SK-N-MC (cell line): ENCODE measurements at regions not wholly inside any gene's neighbourhood (a gene's known extent, or its start where the extent isn't known, plus 50 kb on each side); places are given as distances from the start of the nearest gene placed in this dataset.
"Not testable (repeated sequence)": the region's sequence is repeated elsewhere in the genome, so short reads cannot be mapped to it uniquely, and the experiment has no call there.

ENCODE experiments used
- DNase-seq: peaks from one replicate; pipeline ENCODE4 v3.0.0-alpha.2; 2011; ENCODE audit warnings: low read depth, low spot score
- H3K27ac ChIP-seq: fragments of 200-600 bp; sonication (generic); 2 replicates; pipeline ENCODE4 v1.5.1; 2016; ENCODE audit warnings: mixed run types
- H3K36me3 ChIP-seq: fragments of 200-600 bp; sonication (generic); 2 replicates; pipeline ENCODE4 v1.6.1; 2017; ENCODE audit warnings: antibody characterized with exemption, low read length, mixed read lengths; ENCODE audit not compliant: insufficient read depth
- H3K4me3 ChIP-seq: fragments of 200-600 bp; sonication (generic); 2 replicates; pipeline ENCODE4 v1.5.1; 2016
- H3K9ac ChIP-seq: fragments of 200-600 bp; sonication (generic); 2 replicates; pipeline ENCODE4 v1.8.0; 2017; ENCODE audit warnings: mixed run types, mixed read lengths; ENCODE audit not compliant: insufficient read length
- H3K9me3 ChIP-seq: fragments of 200-600 bp; sonication (generic); 2 replicates; pipeline ENCODE4 v1.6.1; 2017; ENCODE audit warnings: low read depth, mild to moderate bottlenecking, antibody characterized with exemption, low read length, moderate library complexity, mixed read lengths
- EZH2 ChIP-seq: fragments of 200-600 bp; sonication (generic); IDR thresholded peaks from one replicate; pipeline ENCODE4 v1.6.1; 2017; ENCODE audit warnings: antibody characterized with exemption
- FOXP2 ChIP-seq: optimal IDR thresholded peaks from 2 replicates; pipeline ENCODE3; 2011; ENCODE audit warnings: mild to moderate bottlenecking, moderate library complexity; ENCODE audit not compliant: insufficient read depth; ENCODE audit errors: extremely low read length, control extremely low read depth
- POLR2AphosphoS5 ChIP-seq: IDR thresholded peaks from 2 replicates; pipeline ENCODE4 v1.6.1; 2012; ENCODE audit warnings: mild to moderate bottlenecking, low read depth, low read length, borderline replicate concordance

DNA sequence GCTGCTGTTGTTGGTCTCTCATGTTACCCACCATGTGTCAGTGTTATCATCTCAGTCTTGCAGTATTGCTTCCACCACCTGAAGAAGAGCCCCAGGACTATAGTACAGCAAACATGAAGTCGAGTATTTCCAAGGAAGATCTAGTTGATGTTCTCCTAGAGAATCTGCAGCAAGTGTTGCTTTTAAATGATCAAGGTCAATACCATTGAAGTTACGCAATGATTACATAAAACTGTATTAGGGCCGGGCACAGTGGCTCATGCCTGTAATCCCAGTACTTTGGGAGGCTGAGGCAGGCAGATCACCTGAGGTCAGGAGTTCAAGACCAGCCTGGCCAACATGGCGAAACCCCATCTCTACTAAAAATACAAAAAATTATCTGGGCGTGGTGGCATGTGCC, 173.9 kb downstream of the TJP1 start:
- H3K4me3 ChIP-seq, DNase-seq, H3K9me3 ChIP-seq, H3K27ac ChIP-seq, H3K9ac ChIP-seq, H3K36me3 ChIP-seq: not testable (repeated sequence)

DNA sequence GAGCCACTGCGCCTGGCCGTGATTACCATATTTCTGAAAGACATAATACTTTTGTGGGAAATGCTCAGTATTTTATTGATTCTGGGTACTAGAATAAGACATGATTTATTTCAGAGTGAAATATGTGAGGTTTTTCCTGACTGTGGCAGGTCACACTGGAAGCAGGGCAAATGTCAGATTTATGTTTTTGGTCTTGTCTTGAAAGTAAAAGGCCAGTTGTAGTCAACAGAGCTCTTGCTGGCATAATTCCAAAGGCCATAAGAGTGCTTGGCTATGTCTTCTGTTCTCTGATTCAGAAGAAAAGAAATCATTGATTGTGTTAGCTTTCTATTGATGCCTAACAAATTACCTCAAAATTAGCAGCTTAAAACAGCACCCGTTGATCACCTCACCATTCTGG, 176.4 kb downstream of the TJP1 start:
- no peaks in the 10 kb centered on the region for H3K36me3 ChIP-seq
- no peak for DNase-seq
- no peak overlapping the region for H3K27ac ChIP-seq
- no peak overlapping the region for H3K9ac ChIP-seq
- H3K9me3 ChIP-seq, result no peaks in the 10 kb centered on the region
- TF ChIP-seq FOXP2, result no peak
- no peak for TF ChIP-seq POLR2AphosphoS5
- no peak for TF ChIP-seq EZH2
- H3K4me3 ChIP-seq, result no peak overlapping the region

DNA sequence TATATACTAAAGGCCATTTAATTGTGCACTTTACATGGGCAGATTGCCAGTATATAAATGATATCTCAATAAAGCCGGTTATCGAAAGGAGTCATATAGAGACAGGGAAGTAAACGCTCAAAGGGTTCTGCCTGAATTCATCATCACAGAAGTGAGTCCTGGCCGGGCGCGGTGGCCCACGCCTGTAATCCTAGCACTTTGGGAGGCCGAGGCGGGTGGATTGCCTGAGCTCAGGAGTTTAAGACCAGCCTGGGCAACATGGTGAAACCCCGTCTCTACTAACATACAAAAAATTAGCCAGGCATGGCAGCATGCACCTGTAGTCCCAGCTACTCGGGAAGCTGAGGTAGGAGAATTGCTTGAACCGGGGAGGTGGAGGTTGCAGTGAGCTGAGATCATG, 177.9 kb downstream of the TJP1 start:
- H3K9me3 ChIP-seq, H3K27ac ChIP-seq, H3K36me3 ChIP-seq, H3K4me3 ChIP-seq, H3K9ac ChIP-seq, DNase-seq: not testable (repeated sequence)

DNA sequence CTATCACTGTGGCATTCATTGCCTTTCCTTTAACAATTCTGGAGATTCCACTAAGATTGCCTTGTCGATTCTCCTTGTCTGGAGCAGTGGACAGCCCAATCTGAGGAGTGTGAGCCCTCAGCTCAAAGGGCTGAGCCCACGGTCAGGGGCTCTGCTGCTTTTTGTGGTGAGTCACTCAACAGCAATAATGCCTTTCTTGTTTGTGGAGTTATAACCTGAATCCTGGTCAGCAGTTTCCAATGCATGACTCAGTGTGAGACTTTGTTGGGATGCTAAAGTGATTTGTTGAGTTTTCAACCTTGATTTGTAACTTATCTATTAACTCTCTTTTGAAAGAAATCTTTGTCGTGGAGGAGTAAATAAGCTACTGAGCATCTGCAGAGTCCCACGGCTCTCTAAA, 183.5 kb downstream of the TJP1 start:
- DNase-seq, result no peak

DNA sequence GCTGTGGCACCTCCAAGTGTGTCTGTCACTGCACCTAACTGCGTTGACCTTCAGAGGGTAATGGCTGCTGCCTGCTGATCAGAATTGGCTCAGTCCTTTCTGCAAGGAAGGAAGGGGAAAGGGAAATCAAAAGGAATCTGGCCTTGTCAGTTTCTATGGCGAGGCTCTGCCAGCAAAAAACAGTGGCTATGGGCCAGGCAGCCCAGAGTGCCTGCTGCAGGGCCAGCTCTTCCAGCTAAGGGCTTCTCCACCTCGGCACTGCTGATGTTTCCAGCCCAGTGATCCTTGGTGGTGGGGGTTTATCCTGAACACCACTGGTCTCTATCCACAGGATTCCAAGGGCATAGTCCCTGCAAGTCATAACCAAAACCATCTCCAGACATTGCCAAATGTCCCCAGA, 184.3 kb downstream of the TJP1 start:
- Histone ChIP-seq H3K27ac (no peak overlapping the region), H3K9ac (no peak overlapping the region), H3K4me3 (no peak overlapping the region), H3K36me3 (no peaks in the 10 kb centered on the region), H3K9me3 (no peaks in the 10 kb centered on the region)
- TF ChIP-seq FOXP2 (no peak), EZH2 (no peak), POLR2AphosphoS5 (no peak)
- no peak for DNase-seq

More for the DNA sequence above, 183.5 kb downstream of the TJP1 start:
- Histone ChIP-seq H3K9ac (no peak overlapping the region), H3K27ac (no peak overlapping the region), H3K9me3 (no peaks in the 10 kb centered on the region), H3K36me3 (no peaks in the 10 kb centered on the region), H3K4me3 (no peak overlapping the region)
- TF ChIP-seq EZH2 (no peak), FOXP2 (no peak), POLR2AphosphoS5 (no peak)

DNA sequence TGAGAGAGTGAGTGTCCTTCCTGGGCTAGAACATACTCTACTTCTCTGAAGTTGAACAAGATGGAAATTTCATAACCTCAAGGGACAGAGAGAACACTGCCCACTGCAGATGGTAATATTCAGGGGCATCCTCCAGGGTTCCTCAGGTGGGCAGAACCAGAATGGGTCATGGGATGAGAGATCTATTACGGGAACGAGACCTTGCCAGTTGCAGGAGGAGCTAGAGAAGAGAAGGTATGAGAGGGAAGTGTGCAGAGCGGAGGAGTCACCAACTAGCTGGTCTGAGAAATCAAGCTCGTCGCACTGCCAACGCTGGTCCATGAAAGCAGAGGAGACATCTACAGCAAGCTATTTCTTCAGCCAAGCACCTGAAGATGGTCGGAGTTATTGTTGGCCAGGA, 184.7 kb downstream of the TJP1 start:
- H3K27ac ChIP-seq, result no peak overlapping the region
- no peaks in the 10 kb centered on the region for H3K36me3 ChIP-seq
- no peaks in the 10 kb centered on the region for H3K9me3 ChIP-seq
- H3K9ac ChIP-seq, result no peak overlapping the region
- DNase-seq, result no peak
- TF ChIP-seq POLR2AphosphoS5 (no peak), FOXP2 (no peak), EZH2 (no peak)
- H3K4me3 ChIP-seq, result no peak overlapping the region

DNA sequence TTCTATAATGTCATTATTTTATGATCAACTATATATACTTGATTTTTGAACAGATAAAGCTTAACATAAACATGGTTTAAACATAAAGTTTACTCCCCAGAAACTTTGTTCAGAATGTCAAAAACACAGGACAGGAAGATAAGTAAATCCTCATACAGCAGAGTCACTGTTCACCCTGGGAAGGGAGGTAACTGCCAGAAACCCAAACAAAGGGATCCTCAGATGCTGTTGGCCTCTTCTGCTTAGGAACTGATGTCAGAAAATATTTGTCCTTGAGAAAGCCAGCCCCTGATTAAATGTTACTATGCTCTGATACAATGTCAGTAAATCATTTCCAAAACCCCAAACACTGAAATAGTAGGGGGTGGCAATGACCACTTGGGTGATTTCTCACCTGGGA, 185.3 kb downstream of the TJP1 start:
- DNase-seq, result no peak
- Histone ChIP-seq H3K4me3 (no peak overlapping the region), H3K9ac (no peak overlapping the region), H3K36me3 (no peaks in the 10 kb centered on the region), H3K9me3 (no peaks in the 10 kb centered on the region), H3K27ac (no peak overlapping the region)
- no peak for TF ChIP-seq FOXP2
- TF ChIP-seq EZH2, result no peak
- TF ChIP-seq POLR2AphosphoS5, result no peak

DNA sequence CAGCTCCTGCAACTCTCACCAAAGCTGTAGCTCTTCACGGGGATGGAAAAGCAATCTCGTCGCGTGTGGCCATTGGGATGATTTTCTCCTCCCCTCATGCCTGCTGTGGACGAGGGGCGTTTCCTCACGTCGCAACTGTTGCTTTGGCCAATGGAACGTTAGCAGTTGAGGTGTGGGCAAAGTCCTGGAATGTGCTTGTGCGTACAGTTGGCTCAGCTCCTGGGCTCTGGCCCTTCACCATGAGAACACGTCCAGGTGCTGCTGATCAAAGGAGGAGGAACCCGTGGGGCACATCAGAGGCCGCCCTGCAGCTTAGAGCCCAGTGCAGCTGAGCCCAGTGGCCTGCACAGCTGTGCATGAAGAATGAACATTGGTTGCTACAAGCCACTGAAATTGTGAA, 186.1 kb downstream of the TJP1 start:
- H3K4me3 ChIP-seq, result no peak overlapping the region
- TF ChIP-seq FOXP2 (no peak), EZH2 (no peak), POLR2AphosphoS5 (no peak)

DNA sequence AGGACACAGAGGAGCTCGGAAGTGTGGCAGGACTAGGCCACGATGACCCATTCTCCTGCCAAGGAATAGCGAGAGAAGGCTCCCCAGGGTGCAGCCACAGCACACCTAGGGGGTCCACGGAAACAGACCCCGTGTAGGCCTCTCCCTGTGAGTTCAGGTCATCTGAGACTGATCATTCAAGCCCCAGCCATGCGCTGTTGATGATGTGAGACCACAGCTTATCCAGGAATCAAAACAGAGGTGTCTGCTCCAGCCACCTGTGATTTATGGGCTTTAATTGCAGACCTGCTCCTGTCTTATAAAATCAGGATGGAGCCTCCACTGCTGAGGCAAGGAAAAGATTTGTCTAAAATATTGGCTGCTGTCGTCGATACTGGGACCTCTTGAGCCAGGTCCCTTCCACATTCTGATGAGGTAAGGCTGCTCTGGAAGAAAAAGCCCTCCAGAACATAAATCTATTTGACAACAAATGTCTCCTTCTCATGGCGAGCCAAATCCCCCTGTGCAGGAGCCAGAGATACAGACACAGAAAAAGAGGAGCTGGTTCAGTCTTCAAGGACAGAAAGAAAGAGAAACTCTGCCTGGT, 186.7 kb downstream of the TJP1 start:
- TF ChIP-seq EZH2, result no peak
- TF ChIP-seq POLR2AphosphoS5, result no peak
- no peak for TF ChIP-seq FOXP2
- DNase-seq, result no peak
- Histone ChIP-seq H3K9me3 (no peaks in the 10 kb centered on the region), H3K4me3 (no peak overlapping the region), H3K9ac (no peak overlapping the region), H3K36me3 (no peaks in the 10 kb centered on the region), H3K27ac (no peak overlapping the region)

More for the DNA sequence above, 186.1 kb downstream of the TJP1 start:
- Histone ChIP-seq H3K9ac (no peak overlapping the region), H3K27ac (no peak overlapping the region), H3K36me3 (no peaks in the 10 kb centered on the region), H3K9me3 (no peaks in the 10 kb centered on the region)
- DNase-seq, result no peak
